IMR-90 (cell line): ENCODE measurements at regions not wholly inside any gene's neighbourhood (a gene's known extent, or its start where the extent isn't known, plus 50 kb on each side); places are given as distances from the start of the nearest gene placed in this dataset. TPM values are rescaled to one million over a fixed set of nuclear protein-coding genes. Genes with fewer than 3 reads are reported as not detected.
"Not testable (repeated sequence)": the region's sequence is repeated elsewhere in the genome, so short reads cannot be mapped to it uniquely, and the experiment has no call there.

Experiments used
- ATAC-seq: fragments of 200-7000 bp; cut with Tn5 transposase; 2 replicates; pipeline ENCODE4 v1.9.1; 2020; ENCODE audit warnings: low read depth, mild to moderate bottlenecking, moderate library complexity
- BruUV-seq: library from RNA; stranded (reverse); fragments of 400-500 nt; replicated peaks from 2 replicates; lab custom pipeline; 2021; lab: Mats Ljungman, UMichigan
- CTCF ChIA-PET: fragments of 300-600 bp; formaldehyde crosslinking; extraction: SDS; loops from one replicate; lab custom pipeline; 2021; ENCODE audit warnings: antibody characterized with exemption; lab: Yijun Ruan, JAX
- POLR2A ChIA-PET: fragments of 300-600 bp; sonication (Branson Sonifier 250); formaldehyde crosslinking; loops from one replicate; lab custom pipeline; 2022; ENCODE audit warnings: antibody characterized with exemption; ENCODE audit not compliant: unreplicated experiment; lab: Charles Lee
- DNase-seq: peaks from one replicate; pipeline ENCODE4 v3.0.0; 2013
- H2AFZ ChIP-seq: replicated peaks from 2 replicates; pipeline ENCODE3; 2013; ENCODE audit warnings: low read length, mild to moderate bottlenecking; ENCODE audit not compliant: poor library complexity
- H2AK5ac ChIP-seq: 2 replicates; pipeline ENCODE4 v1.6.1; 2013; ENCODE audit warnings: low read depth, low read length, inconsistent platforms
- H2AK9ac ChIP-seq: replicated peaks from 2 replicates; pipeline ENCODE3; 2013; ENCODE audit warnings: mild to moderate bottlenecking, low read depth, low read length, moderate library complexity; ENCODE audit not compliant: poor library complexity
- H2BK120ac ChIP-seq: 2 replicates; pipeline ENCODE4 v1.6.1; 2013; ENCODE audit warnings: low read depth, low read length, inconsistent platforms
- H2BK15ac ChIP-seq: 3 replicates; pipeline ENCODE4 v1.6.1; 2013; ENCODE audit warnings: low read depth, low read length, inconsistent platforms
- H2BK20ac ChIP-seq: 2 replicates; pipeline ENCODE4 v1.6.1; 2013; ENCODE audit warnings: low read depth, mild to moderate bottlenecking, inconsistent platforms, low read length, moderate library complexity
- H2BK5ac ChIP-seq: 2 replicates; pipeline ENCODE4 v1.6.1; 2013; ENCODE audit warnings: mild to moderate bottlenecking, low read depth, low read length, inconsistent platforms; ENCODE audit not compliant: poor library complexity, severe bottlenecking
- H3K14ac ChIP-seq: replicated peaks from 2 replicates; pipeline ENCODE4 v1.6.1; 2013; ENCODE audit warnings: low read depth, low read length, inconsistent platforms
- H3K18ac ChIP-seq: 2 replicates; pipeline ENCODE4 v1.6.1; 2013; ENCODE audit warnings: low read depth, low read length, control low read depth
- H3K23ac ChIP-seq: 2 replicates; pipeline ENCODE4 v1.6.1; 2013; ENCODE audit warnings: low read depth, low read length, inconsistent platforms
- H3K27ac ChIP-seq: 2 replicates; pipeline ENCODE4 v1.5.1; 2013; ENCODE audit warnings: mild to moderate bottlenecking, control low read depth, low read length; ENCODE audit not compliant: insufficient read depth
- H3K27me3 ChIP-seq: 2 replicates; pipeline ENCODE4 v1.6.1; 2013; ENCODE audit warnings: low read length; ENCODE audit not compliant: control insufficient read depth, insufficient read depth
- H3K36me3 ChIP-seq: 2 replicates; pipeline ENCODE4 v1.6.1; 2013; ENCODE audit warnings: low read length, mixed read lengths; ENCODE audit not compliant: control insufficient read depth, insufficient read depth
- H3K4ac ChIP-seq: 2 replicates; pipeline ENCODE4 v1.6.1; 2013; ENCODE audit warnings: low read depth, low read length, inconsistent platforms
- H3K4me1 ChIP-seq: 2 replicates; pipeline ENCODE4 v1.6.1; 2013; ENCODE audit warnings: low read length, mixed read lengths; ENCODE audit not compliant: control insufficient read depth, insufficient read depth
- H3K4me2 ChIP-seq: 2 replicates; pipeline ENCODE4 v1.6.1; 2013; ENCODE audit warnings: low read depth, mild to moderate bottlenecking, control low read depth, low read length, moderate library complexity
- H3K4me3 ChIP-seq: 2 replicates; pipeline ENCODE4 v1.5.1; 2013; ENCODE audit warnings: low read depth, mild to moderate bottlenecking, control low read depth, low read length, moderate library complexity; ENCODE audit not compliant: insufficient read depth
- H3K56ac ChIP-seq: 2 replicates; pipeline ENCODE4 v1.6.1; 2013; ENCODE audit warnings: low read length, inconsistent platforms; ENCODE audit not compliant: insufficient read depth; ENCODE audit errors: extremely low read depth
- H3K79me1 ChIP-seq, 2 experiments: 2 replicates each; pipeline ENCODE4 v1.6.1; 2013; ENCODE audit warnings: low read length in 2 of 2, inconsistent platforms in 1 of 2, low read depth in 1 of 2
- H3K9ac ChIP-seq: 2 replicates; pipeline ENCODE4 v1.6.1; 2013; ENCODE audit warnings: low read depth, low read length, control low read depth
- H3K9me1 ChIP-seq: 2 replicates; pipeline ENCODE4 v1.6.1; 2013; ENCODE audit warnings: low read length, inconsistent platforms; ENCODE audit not compliant: insufficient read depth
- H3K9me3 ChIP-seq: 2 replicates; pipeline ENCODE4 v1.6.1; 2013; ENCODE audit warnings: low read length; ENCODE audit not compliant: control insufficient read depth, insufficient read depth
- H4K20me1 ChIP-seq: 2 replicates; pipeline ENCODE4 v1.6.1; 2013; ENCODE audit warnings: low read length, inconsistent platforms; ENCODE audit not compliant: insufficient read depth
- H4K5ac ChIP-seq: 2 replicates; pipeline ENCODE4 v1.6.1; 2013; ENCODE audit warnings: mild to moderate bottlenecking, low read depth, low read length, control low read depth
- H4K8ac ChIP-seq, 2 experiments: 2 replicates each; pipeline ENCODE4 v1.6.1; 2013; ENCODE audit warnings: low read depth in 2 of 2, low read length in 2 of 2, control low read depth in 1 of 2, inconsistent platforms in 1 of 2
- H4K91ac ChIP-seq: 2 replicates; pipeline ENCODE4 v1.6.1; 2013; ENCODE audit warnings: low read depth, low read length, inconsistent platforms; ENCODE audit not compliant: insufficient read depth
- WGBS, 2 experiments: methylation state at CpG; one replicate each; pipeline versions ENCODE4 v1.1.5 to v1.1.7; 2013; ENCODE audit warnings: missing lambda C conversion rate in 2 of 2; ENCODE audit not compliant: insufficient read length in 1 of 2; ENCODE audit errors: extremely low coverage in 2 of 2; 5-methylcytosine and 5-hydroxymethylcytosine counted together
- dilution Hi-C: fragments of 300-500 bp; cut with HindIII; formaldehyde crosslinking; loops from one replicate; pipeline ENCODE4 v1.14.3; 2018; ENCODE audit warnings: low sequenced_read_pairs; ENCODE audit not compliant: unreplicated experiment
- in situ Hi-C: fragments of 300-500 bp; cut with MboI; formaldehyde crosslinking; loops from 3 replicates; pipeline ENCODE4 v1.14.3; 2019; ENCODE audit warnings: low sequenced_read_pairs, inconsistent platforms, mixed read lengths
- intact Hi-C: fragments of 100-400 bp; cut with micrococcal nuclease; formaldehyde crosslinking; loops from 2 replicates; pipeline ENCODE4 v1.10.0; 2022
- microRNA-seq, 2 experiments: library from miRNA; stranded (forward) in 1 of 2; unstranded in 1 of 2; fragments of 10-50 nt in 1 of 2; fragments of <30 nt in 1 of 2; gene quantifications in 1 of 2; microRNA quantifications in 1 of 2; one replicate each; pipeline versions ENCODE3 to v1.1.0; 2013 to 2020; ENCODE audit not compliant: insufficient read depth in 1 of 2, insufficient read length in 1 of 2, unreplicated experiment in 1 of 2
- small RNA-seq, 5 experiments: library from RNA; depleted of rRNA; stranded (forward); fragments of <200 nt; gene quantifications; one replicate each; pipeline ENCODE3, GENCODE V24; 2012

DNA sequence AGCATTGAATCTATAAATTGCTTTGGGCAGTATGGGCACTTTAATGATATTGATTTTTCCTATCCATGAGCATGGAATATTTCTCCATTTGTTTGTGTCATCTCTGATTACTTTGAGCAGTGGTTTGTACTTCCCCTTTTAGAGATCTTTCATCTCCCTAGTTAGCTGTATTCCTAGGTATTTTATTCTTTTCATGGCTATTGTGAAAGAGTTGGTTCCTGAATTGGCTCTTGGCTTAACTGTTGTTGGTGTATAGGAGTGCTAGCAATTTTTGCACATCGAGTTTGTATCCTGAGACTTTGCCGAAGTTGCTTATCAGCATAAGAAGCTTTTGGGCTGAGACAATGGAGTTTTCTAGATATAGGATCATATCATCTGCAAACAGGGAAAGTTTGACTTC lies 50.2 kb upstream of the NEIL3 start:
- BruUV-seq, H3K4me1 ChIP-seq, H3K9me3 ChIP-seq, H4K5ac ChIP-seq, H3K27ac ChIP-seq, H3K4ac ChIP-seq, H4K8ac ChIP-seq, H3K4me3 ChIP-seq, H2AK5ac ChIP-seq, H3K18ac ChIP-seq, H2AFZ ChIP-seq, H3K4me2 ChIP-seq, H3K14ac ChIP-seq, H2AK9ac ChIP-seq, H3K23ac ChIP-seq, H2BK120ac ChIP-seq, H4K91ac ChIP-seq, H3K27me3 ChIP-seq, H3K79me1 ChIP-seq, CTCF ChIA-PET, H3K56ac ChIP-seq, H2BK15ac ChIP-seq, ATAC-seq, H2BK20ac ChIP-seq, H3K36me3 ChIP-seq, H4K20me1 ChIP-seq, DNase-seq, H3K9ac ChIP-seq, H2BK5ac ChIP-seq, dilution Hi-C loops, POLR2A ChIA-PET, H3K9me1 ChIP-seq: not testable (repeated sequence)
- in situ Hi-C loops (loop anchor here (5.0 kb wide), 1 partner anchor 78 kb away; no protein-coding TSS in a partner anchor), intact Hi-C loops (loop anchor here (10.0 kb wide), 1 partner anchor 625 kb away; no protein-coding TSS in a partner anchor)
- WGBS, 2 experiments, result no CpG with 5 or more reads among the region's 2 CpGs

Small RNA genes lying in the stretch of these regions (microRNA-seq; reads per million reads assigned to microRNA genes)
- not detected for gene RN7SKP136 (ENCODE audit: insufficient read depth, insufficient read length)

Small RNA genes lying in the stretch of these regions (small RNA-seq; reads per million reads assigned to genes)
- 0 reads per million in 5 experiments for gene RN7SKP136
